COLO668 (cell line): ENCODE measurements at regions not wholly inside any gene's neighbourhood (a gene's known extent, or its start where the extent isn't known, plus 50 kb on each side); places are given as distances from the start of the nearest gene placed in this dataset.
"Not testable (repeated sequence)": the region's sequence is repeated elsewhere in the genome, so short reads cannot be mapped to it uniquely, and the experiment has no call there.

Experiments used
- DNase-seq: peaks from one replicate; lab custom pipeline; 2025; ENCODE audit not compliant: unreplicated experiment; lab: John Stamatoyannopoulos, UW

GRCh38 chr2:193199322-193199721 is 1004.6 kb upstream of the TMEFF2 start:
- no peak for DNase-seq

DNA sequence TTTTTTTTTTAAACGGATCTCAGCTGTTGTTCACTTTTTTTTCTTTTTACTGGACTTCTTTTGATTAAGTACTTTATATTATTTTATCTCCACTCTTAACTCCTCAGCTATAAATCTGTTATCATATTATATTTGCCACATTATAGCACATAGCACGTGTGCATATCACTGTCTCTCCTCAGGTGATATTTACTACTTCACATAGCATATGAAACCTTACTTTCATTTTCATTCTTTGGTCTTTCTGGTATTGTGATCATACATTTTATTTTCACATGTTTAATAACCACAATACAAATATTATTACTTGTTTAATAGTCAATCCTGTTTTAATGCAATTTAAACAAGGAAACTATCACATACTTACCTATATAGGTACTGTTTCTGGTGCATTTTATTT is 993.1 kb upstream of the TMEFF2 start:
- DNase-seq, result no peak

GRCh38 chr2:193170981-193171380 is 976.2 kb upstream of the TMEFF2 start:
- DNase-seq, result not testable (repeated sequence)

DNA sequence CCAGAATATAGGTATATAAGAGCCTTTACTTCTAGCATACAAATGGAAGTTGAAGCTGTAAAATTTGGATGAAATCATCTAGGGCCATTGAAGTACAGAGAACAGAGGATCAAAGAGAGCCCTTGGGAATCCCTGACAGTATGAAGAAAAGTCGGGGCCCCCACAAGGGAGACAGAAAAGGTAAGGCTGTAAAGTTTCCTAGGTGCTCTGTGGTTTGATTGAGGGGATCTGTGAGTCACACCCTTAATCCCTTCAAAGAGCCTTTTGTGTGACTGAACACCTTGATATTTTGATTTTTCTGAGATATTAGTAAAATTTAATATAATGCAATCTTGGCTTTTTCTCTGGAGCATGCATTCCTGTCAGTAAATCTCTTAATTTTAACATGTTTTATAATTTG is 961.7 kb upstream of the TMEFF2 start:
- DNase-seq, result no peak

- DNase-seq, result no peak
These were observed 959.3 kb upstream of the TMEFF2 start for GRCh38 chr2:193154076-193154475.

- DNase-seq, result no peak
These were observed 958.8 kb upstream of the TMEFF2 start for GRCh38 chr2:193153576-193153975.

GRCh38 chr2:193142467-193142866 is 947.7 kb upstream of the TMEFF2 start:
- DNase-seq, result peak; percentile 7

- DNase-seq, result no peak
These were observed 947.3 kb upstream of the TMEFF2 start for GRCh38 chr2:193141998-193142397.

DNA sequence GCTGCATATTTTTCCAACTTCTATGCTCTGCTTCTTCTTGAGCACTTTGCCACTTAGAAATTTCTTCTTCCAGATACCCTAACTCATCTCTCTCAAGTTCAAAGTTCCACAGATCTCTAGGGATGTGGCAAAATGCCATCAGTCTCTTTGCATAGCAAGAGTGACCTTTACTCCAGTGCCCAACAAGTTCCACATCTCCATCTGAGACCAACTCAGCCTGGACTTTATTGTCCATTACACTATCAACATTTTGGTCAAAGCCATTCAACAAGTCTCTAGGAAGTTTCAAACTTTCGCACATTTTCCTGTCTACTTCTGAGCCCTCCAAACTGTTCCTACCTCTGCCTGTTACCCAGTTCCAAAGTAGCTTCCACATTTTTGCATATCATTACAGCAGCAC is 946.2 kb upstream of the TMEFF2 start:
- DNase-seq, result not testable (repeated sequence)

- no peak for DNase-seq
These were observed 930.1 kb upstream of the TMEFF2 start for GRCh38 chr2:193124815-193125214.

- no peak for DNase-seq
These were observed 920.1 kb upstream of the TMEFF2 start for GRCh38 chr2:193114827-193115226.

DNA sequence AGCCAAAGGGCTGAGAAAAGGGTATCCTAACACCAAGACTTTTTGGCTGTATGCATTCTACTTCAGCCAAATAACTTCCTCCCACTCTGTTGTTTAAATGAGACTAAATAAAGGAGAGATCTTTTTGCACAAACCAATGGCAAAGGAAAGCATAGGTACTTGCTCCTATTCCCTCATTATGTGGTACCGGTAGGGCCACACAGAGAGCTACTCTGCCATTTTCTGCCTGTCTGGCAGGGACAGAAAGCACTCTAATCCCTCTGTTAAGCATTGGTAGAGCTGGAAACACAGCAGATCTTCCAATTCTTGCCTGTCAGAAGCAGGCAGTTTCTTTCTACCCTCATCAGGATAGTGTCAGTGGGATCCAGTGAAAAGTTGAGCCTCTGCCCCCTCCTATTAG is 918.3 kb upstream of the TMEFF2 start:
- no peak for DNase-seq

DNA sequence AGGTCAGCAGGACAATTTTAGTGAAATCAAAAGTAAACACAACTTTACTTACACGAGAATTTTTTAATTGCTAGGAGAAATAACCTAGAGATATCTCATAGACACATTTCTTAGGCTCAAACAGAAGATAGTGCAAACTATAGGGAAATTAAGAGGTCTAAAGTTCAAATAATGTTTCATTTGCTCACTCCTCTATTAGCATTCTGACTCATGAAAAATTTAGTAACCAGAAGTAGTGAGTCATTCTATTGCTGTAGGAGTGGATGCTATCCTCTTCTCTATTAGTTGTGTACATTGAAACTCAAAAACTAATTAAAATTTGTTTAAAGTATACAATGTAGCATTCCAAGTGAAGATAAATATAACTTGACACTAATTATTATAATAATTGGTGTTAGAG is 908.3 kb upstream of the TMEFF2 start:
- no peak for DNase-seq

DNA sequence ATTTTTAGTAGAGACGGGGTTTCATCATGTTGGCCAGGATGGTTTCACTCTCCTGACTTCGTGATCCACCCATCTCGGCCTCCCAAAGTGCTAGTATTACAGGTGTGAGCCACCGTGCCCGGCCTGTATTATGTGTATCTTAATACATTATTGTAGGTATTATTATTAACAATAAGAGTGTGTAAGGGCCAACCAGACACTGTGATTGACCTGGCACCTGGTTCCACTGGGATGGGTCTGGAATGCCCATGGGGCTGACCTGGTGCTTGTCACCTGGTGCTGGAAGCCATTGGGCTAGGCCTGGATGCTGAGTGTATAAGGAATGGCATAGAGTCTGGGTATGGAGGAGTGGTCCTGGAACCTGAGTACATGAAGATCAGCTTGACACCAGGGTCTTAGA is 906.9 kb upstream of the TMEFF2 start:
- DNase-seq, result no peak

DNA sequence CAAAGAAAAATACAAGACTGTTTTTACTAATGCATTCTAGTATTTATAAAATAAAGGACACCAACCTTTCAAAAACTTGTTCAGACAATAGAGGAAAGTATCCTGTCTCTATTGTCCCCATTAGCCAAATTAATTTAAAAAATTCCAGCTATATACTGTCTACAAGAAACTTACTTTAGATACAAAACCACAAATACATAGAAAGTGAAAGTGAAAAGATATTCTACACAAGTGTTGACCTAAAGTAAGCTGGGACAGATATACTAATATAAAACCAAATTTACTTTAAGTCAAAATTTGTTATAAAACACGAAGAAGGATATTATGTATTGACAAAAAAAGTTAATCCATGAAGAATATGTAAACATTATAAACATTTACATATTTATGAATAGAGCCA is 893.3 kb upstream of the TMEFF2 start:
- DNase-seq, result no peak

GRCh38 chr2:193076995-193077394 is 882.3 kb upstream of the TMEFF2 start:
- DNase-seq, result no peak

GRCh38 chr2:193074933-193075332 is 880.2 kb upstream of the TMEFF2 start:
- no peak for DNase-seq

DNA sequence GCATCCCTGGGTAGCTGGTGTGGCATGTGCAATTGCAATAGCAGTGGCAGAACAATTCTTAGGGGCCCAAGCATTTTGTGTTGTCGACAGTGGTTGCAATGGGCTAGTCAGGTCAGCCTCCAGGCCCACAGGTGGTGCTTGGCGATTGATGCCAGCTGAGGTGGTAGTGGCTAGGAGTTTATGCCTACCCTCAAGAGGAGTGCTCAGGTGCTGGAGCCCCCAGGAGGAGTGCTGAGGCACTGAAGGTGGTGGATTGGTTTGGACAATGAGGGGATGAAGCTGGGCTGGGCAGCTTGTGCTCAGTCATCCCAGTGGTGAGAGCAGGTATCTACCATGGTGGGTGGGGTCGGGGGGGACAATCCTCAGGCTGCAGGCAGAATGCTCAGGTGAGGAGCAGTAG is 877.9 kb upstream of the TMEFF2 start:
- no peak for DNase-seq

DNA sequence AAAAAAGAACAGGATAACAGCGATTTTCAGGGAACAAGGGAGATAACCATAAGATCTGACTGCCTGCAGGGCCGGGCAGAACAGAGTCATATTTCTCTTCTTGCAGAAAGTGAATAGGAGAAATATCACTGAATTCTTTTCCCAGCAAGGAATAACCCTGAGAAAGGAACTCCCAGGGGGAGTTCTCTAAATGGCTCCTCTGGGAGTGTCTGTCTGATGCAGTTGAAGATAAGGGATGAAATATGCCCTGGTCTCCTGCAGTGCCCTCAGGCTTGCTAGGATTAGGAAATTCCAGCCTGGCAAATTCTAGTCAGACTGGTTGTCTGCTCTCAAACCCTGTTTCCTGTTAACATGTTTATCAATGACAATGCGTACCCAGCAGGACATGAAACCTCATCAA is 830.8 kb upstream of the TMEFF2 start:
- DNase-seq, result not testable (repeated sequence)

GRCh38 chr2:193024791-193025190 is 830.1 kb upstream of the TMEFF2 start:
- DNase-seq, result no peak

GRCh38 chr2:193011870-193012269 is 817.1 kb upstream of the TMEFF2 start:
- no peak for DNase-seq

DNA sequence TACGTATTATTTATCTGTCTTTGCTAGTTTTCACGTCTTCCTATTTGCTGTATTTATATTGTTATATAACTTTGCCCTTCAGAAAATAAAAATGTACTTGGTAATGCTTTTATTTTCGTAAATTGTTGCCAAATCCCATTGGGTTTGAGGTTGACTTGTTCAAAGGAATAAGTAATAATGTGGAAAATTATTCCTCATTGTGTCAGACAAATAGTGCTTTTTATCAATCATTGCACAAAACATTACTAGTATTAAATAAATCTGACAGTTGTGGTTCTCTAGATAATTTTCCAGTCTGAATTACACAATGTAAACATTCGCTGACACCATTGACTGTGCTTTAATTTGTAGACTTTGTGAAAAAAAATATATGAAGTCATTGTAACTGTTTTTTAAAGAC is 798.3 kb upstream of the TMEFF2 start:
- DNase-seq, result no peak

DNA sequence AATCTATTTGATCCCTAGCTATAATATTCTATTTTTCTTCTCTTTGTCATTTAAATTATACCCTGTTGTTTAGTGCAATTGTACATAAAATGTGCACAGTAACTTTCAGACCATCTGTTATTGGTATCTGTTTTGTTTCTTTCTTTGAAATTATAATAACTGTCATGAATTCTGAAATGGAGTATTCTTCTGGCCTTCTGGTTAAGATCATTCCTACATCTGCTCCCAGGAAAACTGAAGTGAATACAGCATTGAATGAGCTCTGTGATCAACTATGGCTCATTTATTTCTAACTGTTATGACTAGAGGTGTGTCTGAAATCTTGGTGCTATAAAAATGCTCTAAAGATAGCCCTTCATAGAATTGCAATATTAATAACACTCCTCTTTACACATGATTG is 788.4 kb upstream of the TMEFF2 start:
- DNase-seq, result no peak

DNA sequence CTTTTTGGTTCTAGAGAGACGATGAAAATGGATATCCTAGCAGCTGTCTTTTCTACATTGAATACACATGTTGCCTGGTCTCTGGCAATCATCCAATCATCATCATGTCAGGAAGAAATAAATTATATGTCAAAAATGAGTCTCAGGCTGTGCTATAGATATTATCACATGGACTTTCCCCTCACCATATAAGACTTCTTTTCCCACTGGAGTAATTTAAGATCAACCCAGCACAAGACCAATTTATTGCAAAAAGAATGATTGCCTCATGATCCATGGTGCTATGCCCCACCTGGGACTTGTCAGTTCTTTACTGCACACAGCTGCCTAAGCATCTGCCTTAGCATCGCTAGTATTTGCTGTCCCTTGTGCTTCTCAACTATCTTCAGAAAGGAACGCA is 783.7 kb upstream of the TMEFF2 start:
- DNase-seq, result no peak
